ENCODE measurements at regions not wholly inside any gene's neighbourhood (a gene's known extent, or its start where the extent isn't known, plus 50 kb on each side); places are given as distances from the start of the nearest gene placed in this dataset.

DNA sequence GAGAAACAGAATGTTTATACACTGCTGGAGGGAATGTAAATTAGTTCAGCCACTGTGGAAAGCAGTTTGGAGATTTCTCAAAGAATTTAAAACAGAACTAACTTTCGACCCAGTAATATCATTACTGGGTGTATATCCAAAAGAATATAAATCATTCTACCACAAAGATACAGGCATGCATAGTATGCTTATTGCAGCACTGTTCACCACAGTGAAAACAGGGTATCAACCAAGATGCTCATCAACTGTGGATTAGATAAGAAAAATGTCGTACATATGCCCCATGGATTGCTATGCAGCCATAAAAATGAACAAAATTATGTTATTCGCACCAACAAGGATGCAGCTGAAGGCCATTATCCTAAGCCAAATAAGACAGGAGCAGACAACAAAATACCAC lies 343.1 kb upstream of the KCND2 start:
- no peak for DNase-seq (ENCODE audit: low spot score)
- in situ Hi-C loops (cut with MboI; ENCODE audit: low sequenced_read_pairs, unreplicated experiment) = loop anchor here (25.0 kb wide), 2 partner anchors 332 to 807 kb away; partner anchors contain the start of gene KCND2

DNA sequence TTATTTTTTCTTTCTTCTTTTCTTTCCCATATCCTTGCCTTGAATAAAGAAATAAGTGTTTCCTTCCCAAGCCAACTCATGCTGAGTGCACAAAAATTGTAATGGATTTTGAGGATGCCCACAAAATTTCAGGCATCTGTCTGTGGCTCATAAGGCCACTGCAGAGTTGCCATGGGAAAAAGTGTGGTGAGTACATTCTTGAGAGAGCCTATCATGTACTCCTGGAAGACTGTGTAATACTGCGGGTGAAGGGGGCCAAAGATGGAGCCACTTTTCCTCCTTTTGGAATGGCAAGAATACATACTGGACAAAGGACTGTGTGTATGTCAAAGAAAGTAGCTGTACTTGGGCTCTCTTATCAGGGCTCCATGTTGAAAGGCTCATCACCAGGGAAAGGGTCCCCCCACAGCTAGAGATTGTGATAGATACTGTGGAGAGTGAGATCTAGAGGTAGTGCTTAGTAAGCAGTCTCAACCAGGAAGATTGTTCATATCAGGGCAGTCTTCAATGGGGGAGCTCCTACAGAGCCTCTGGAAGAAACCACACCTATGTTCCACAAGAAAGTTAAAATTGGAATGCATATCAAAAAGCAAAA lies 341.6 kb upstream of the KCND2 start:
- in situ Hi-C loops (cut with MboI; ENCODE audit: low sequenced_read_pairs, unreplicated experiment) = loop anchor here (25.0 kb wide), 2 partner anchors 331 to 806 kb away; partner anchors contain the start of gene KCND2
- DNase-seq (ENCODE audit: low spot score) = no peak
- TF ChIP-seq, protein P1, sequence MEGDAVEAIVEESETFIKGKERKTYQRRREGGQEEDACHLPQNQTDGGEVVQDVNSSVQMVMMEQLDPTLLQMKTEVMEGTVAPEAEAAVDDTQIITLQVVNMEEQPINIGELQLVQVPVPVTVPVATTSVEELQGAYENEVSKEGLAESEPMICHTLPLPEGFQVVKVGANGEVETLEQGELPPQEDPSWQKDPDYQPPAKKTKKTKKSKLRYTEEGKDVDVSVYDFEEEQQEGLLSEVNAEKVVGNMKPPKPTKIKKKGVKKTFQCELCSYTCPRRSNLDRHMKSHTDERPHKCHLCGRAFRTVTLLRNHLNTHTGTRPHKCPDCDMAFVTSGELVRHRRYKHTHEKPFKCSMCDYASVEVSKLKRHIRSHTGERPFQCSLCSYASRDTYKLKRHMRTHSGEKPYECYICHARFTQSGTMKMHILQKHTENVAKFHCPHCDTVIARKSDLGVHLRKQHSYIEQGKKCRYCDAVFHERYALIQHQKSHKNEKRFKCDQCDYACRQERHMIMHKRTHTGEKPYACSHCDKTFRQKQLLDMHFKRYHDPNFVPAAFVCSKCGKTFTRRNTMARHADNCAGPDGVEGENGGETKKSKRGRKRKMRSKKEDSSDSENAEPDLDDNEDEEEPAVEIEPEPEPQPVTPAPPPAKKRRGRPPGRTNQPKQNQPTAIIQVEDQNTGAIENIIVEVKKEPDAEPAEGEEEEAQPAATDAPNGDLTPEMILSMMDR (IDR thresholded peaks at IDR 0.05; ENCODE audit: borderline replicate concordance, control extremely low read depth, extremely low read depth, insufficient read depth, missing control alignments) = no peak

More for the DNA sequence above, 343.1 kb upstream of the KCND2 start:
- TF ChIP-seq, protein P1 (IDR thresholded peaks at IDR 0.05; ENCODE audit: borderline replicate concordance, control extremely low read depth, extremely low read depth, insufficient read depth, missing control alignments) = no peak

- in situ Hi-C loops (cut with MboI; ENCODE audit: low sequenced_read_pairs, unreplicated experiment) = loop anchor here (25.0 kb wide), 2 partner anchors 327 to 802 kb away; partner anchors contain the start of gene KCND2
- DNase-seq (ENCODE audit: low spot score) = peak; percentile 12
- TF ChIP-seq, protein P1 (IDR thresholded peaks at IDR 0.05; ENCODE audit: borderline replicate concordance, control extremely low read depth, extremely low read depth, insufficient read depth, missing control alignments) = peak; percentile 36
Observed at GRCh38 chr7:119935418-119936025, 337.5 kb upstream of the KCND2 start.

DNA sequence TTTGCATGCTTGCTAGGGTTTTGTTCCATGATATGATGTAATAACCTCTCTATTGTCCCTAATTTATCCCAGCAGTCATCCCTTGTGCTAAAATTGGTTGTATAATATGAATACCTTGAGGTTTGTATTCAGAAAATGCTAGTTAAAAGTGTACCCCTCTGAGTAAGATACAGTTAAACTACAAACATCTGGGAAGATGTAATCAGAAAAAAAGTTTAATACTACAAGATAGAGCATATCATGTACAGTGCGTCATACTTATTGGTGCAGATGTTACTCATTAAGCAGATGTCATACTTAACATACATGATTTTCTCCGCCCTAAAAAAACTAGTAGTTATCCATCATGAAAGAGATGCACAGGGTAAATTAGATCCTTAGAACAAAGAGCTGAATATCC lies 336.1 kb upstream of the KCND2 start:
- in situ Hi-C loops (cut with MboI; ENCODE audit: low sequenced_read_pairs, unreplicated experiment) = loop anchor here (25.0 kb wide), 2 partner anchors 325 to 800 kb away; partner anchors contain the start of gene KCND2
- no peak for DNase-seq (ENCODE audit: low spot score)
- TF ChIP-seq, protein P1 (IDR thresholded peaks at IDR 0.05; ENCODE audit: borderline replicate concordance, control extremely low read depth, extremely low read depth, insufficient read depth, missing control alignments) = no peak

- DNase-seq (ENCODE audit: low spot score) = no peak
- in situ Hi-C loops (cut with MboI; ENCODE audit: low sequenced_read_pairs, unreplicated experiment) = loop anchor here (25.0 kb wide), 2 partner anchors 325 to 800 kb away; partner anchors contain the start of gene KCND2
- TF ChIP-seq, protein P1 (IDR thresholded peaks at IDR 0.05; ENCODE audit: borderline replicate concordance, control extremely low read depth, extremely low read depth, insufficient read depth, missing control alignments) = no peak
Observed at GRCh38 chr7:119937745-119938144, 335.2 kb upstream of the KCND2 start.

DNA sequence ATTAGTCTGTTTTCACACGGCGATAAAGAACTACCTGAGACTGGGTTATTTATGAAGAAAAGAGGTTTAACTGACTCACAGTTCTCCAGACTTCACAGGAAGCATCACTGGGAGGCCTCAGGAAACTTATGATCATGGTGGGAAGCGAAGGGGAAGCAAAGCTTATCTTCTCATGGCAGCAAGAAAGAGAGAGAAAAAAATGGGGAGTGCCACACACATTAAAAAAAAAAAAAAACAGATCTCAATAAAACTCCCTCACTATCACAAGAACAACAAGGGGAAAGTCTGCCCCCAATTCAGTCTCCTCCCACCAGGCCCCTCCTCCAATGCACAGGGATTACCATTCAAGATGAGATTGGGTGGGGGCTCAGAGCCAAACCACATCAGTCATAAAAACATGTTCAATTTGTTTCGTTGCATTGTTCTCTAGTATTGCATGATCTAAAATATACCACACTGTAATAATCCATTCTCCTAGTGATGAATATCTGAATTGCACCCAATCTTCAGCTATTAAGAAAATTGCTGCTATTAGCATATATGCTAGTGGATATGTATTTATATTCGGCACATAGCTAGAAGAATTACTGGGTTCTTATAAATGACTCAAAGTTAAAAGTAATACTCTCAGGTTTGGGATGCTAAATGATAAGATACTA lies 328.9 kb upstream of the KCND2 start:
- TF ChIP-seq, protein P1 (IDR thresholded peaks at IDR 0.05; ENCODE audit: borderline replicate concordance, control extremely low read depth, extremely low read depth, insufficient read depth, missing control alignments) = no peak
- no peak for DNase-seq (ENCODE audit: low spot score)
- in situ Hi-C loops (cut with MboI; ENCODE audit: low sequenced_read_pairs, unreplicated experiment) = loop anchor here (25.0 kb wide), 2 partner anchors 318 to 793 kb away; partner anchors contain the start of gene KCND2

All from GM13976 (cell line).